ENCODE measurements at regions not wholly inside any gene's neighbourhood (a gene's known extent, or its start where the extent isn't known, plus 50 kb on each side); places are given as distances from the start of the nearest gene placed in this dataset.

DNA sequence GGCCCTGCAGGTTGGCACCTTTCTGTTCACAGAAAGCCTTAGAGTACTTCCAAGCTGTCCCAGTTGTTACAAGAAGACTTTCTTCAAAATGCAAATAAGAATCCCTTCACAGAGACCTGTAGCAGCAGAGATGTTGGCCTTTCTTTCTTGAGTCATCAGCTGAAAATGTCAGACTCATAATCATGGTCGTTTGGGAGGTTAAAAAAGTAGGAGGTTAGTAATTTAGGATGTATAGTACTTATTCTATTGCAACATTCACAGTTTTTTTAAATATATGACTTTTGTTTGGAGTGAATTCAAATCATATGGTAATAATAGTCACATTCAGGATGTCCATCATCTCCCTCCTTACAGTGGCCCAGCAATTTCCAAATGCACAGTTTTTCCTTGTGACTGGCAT lies 223.9 kb upstream of the GLI3 start:
- no peak for DNase-seq (ENCODE audit: low read depth in 3 of 3, low spot score in 2 of 3)

DNA sequence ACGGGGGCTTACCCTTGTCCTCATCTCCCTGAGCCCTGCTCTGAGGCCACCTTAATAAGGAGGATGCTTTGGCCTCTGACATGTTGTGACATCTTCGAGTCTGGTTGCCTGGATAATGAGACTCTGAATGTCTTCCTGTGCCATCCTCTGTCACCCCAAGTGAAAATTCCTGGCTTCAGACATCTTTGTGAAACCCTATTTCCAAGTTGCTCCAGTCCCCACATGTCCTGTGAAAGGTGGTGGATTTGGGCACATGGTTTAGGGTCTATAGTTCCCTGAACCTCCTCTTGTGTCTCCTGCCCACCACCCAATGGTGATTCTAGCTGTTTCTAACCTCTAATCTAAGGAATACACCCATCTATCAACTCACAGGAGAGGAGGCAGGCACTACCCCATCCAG lies 223.1 kb upstream of the GLI3 start:
- no peak for DNase-seq (ENCODE audit: low read depth in 3 of 3, low spot score in 2 of 3)

DNA sequence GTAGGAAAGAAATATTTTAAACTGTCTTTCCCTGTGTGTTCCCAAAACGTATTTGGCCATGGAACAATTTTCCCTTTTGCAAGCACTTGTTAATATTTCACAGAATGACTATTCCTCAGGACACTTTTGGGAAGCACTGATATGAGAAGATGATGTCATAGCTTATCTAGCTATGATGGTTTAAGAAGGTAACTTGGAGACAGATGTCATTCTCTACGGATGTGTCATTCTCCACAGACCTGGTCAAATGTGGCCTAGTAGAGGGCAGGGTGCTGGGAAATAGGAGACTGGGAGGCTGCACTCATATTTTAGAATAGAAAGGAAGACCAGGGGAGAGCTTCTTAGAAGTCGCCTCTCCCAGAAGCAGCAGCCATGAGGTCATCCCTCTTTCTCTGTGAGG lies 220.7 kb upstream of the GLI3 start:
- DNase-seq (ENCODE audit: low read depth in 3 of 3, low spot score in 2 of 3) = no peak

DNA sequence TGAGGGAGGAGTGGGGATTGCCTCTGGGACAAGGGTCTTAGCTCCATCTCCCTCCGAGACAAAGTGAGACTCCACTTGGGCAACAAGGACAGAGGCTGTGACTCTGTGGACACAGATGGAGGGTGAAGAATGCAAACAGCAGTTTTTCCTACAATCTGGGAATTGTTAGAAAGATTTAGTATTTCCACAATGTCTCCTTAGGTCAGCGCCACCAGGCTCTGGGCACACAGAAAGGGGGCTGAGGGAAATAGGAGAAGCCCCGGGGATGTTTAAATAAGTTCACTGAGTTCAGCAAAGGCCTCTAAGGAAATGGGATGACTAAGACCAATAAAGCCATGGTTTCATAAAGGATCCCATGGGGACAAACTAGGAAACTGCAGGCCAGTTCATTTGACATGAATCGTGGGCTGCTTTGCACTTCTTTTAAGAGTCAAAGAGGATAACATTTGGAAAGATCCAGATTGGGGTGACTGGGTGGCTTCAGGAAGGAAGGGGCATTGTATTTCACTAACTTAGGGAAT lies 219.8 kb upstream of the GLI3 start:
- no peak for DNase-seq (ENCODE audit: low read depth in 3 of 3, low spot score in 2 of 3)

DNA sequence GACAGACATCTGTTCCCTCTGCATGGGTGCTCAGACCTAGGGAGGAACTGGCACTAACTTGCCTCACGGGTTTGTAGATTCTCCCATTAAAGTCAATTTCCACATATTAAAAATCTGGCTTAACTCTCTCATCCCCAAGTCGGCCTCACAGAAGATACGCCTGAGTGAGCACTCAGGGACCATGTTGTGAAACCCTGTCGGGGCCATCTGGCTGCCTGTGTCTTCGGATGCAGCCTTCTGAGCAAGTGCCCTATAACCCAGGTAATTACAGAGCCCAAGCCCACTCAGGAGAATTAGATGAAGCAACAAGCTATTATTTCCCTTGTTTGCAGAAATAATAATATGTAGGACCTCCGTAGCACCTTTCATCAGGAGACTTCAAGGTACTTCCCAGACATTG lies 219.3 kb upstream of the GLI3 start:
- no peak for DNase-seq (ENCODE audit: low read depth in 3 of 3, low spot score in 2 of 3)

DNA sequence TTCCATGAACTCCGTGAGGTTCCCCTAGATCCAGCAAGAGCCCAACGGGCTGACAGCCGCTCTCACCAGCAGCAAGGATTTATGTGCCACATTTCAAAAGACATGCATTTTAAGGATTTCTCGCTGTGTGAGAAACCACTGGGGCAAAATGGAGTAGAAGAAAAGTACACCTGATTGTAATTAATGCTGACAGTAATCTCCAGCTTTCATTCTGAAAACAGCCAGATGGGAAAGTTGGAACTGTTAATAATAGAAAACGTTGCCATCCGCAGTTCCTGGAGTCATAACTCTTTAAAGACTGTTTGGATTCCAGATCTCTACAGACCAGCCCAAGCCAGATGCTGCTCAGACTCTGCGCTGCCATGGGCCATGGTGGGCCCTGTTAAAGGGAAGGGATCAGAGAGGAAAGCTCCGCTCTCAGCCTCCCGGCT lies 216.9 kb upstream of the GLI3 start:
- no peak for DNase-seq (ENCODE audit: low read depth in 3 of 3, low spot score in 2 of 3)

DNA sequence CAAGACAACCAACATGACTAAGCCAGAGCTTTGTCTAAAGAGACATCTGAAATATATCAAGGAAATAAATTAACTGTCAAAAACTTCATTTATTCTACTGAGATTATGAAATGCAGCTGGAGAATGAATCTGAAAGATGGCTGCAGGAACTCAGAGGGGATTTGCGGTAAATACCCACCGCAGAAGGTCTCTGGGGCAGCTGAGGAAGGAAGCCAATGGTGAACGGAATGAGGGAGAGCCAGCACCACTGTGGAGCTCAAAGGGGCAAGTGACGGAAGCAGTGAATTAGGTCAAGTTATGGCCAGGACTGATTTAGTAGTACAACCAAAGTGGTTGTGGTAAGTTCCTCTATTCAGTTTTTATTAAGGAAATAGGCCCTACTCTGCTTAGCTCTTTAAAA lies 215.3 kb upstream of the GLI3 start:
- no peak for DNase-seq (ENCODE audit: low read depth in 3 of 3, low spot score in 2 of 3)

DNA sequence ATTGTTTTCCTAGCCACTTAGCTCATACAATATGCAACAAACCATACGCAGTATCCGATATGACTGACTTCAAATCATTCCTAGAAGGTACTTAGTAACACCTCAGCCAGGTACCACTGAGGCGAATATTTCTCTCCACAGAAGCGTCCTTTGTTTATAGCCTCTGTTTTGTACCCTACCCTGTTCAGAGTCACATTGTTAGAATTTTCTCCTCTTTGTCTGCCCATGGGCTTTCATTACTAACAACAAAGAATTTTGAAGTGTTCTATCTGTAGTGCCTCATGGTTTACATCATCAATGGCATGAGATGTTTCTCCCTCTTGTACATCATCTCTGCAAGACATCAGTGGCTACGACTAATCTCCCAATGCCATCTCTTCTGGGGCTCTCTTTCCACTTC lies 212.4 kb upstream of the GLI3 start:
- no peak for DNase-seq (ENCODE audit: low read depth in 3 of 3, low spot score in 2 of 3)

DNA sequence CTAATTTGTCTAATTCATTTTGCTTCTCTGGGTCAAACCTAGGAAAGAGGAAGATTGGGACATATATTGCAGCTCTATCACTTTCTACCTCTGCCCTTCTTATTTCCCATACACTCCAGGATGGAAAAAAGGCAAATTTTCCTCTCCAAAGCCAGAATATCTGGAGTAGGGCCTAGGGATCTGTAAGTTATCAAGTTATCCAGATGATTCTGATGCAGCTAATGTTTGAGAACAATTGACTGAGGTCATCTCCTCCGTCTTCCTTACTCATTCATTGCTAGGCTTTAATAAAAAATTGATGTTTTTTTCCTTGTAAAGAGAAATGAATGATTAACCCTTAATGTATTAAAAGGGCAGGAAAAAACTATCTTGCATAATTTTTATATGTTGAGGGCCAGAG lies 211.9 kb upstream of the GLI3 start:
- no peak for DNase-seq (ENCODE audit: low read depth in 3 of 3, low spot score in 2 of 3)

DNA sequence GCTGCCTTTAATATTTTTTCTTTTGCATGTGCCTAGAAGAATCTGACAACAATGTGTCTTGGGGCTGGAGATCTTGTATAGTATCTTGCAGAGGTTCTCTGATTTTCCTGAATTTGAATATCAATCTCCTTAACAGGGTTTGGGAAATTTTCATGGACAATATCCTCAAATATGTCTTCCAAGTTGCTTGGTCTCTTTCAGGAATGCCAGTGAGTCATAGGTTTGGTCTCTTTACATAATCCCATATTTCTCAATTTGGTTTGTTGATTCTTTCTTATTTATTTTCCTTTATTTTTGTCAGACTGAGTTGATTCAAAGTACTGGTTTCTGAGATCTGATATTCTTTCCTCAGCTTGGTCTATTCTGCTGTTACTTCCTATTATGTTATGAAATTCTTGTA lies 208.7 kb upstream of the GLI3 start:
- no peak for DNase-seq (ENCODE audit: low read depth in 3 of 3, low spot score in 2 of 3)

DNA sequence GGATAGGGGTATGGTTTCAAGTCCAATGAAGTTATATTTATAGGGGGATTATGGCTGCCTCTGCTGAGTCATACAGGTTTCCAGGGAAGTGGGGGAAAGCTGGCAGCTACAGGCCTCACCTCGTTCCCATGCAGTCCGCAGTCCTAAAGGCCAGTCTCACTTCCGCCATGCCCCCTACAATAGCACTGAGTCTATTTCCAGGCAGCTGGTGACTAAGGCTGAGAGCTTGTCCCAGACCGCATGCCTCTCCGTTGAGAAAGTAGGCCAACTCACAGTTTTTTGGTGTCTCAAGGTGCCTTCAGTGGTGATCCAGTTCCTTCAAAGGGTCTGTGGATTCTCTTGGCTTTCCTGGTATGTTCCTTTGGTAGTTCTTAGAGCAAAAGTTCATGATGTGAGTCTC lies 203.9 kb upstream of the GLI3 start:
- DNase-seq (ENCODE audit: low read depth in 3 of 3, low spot score in 2 of 3) = no peak

DNA sequence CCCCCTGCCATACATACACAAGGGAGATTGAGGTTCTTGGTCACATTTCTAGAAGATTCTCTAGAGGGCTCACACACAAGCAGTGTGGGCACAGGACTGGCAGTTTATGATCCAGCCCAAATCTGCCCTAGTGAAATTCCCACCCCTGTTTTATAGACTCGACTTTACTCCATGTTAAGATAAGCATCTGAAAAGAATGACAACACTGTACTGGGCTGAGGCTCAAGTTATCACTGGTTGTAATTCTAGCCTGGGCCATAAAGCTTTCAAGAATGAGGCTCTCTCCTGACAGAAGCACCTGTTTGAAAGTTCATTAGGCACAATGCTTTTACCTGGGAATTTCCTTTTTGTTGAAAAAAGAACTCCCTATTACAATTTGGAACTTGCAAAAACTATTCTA lies 195.6 kb upstream of the GLI3 start:
- DNase-seq (ENCODE audit: low read depth in 3 of 3, low spot score in 2 of 3) = peak in 1 of 3 donors; percentile 43

DNA sequence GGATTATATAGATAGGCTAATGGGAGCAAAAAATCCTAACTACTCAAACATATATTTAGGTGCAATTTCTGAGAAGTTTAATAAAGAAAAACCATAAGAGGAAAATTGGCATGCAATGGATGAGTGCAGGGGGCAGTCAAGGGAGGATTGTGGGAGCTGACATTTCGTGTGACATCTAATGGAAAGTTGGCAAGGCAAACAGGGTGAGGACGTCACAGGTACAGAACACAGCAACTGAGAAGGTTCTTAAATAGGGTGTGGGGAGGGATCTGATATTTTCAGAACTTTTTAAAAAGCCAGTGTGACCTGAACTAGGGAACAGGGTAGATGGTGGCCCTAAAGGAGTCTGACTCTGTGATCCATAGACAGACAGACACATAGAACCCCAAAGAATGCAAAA lies 194.9 kb upstream of the GLI3 start:
- DNase-seq (ENCODE audit: low read depth in 3 of 3, low spot score in 2 of 3) = no peak

DNA sequence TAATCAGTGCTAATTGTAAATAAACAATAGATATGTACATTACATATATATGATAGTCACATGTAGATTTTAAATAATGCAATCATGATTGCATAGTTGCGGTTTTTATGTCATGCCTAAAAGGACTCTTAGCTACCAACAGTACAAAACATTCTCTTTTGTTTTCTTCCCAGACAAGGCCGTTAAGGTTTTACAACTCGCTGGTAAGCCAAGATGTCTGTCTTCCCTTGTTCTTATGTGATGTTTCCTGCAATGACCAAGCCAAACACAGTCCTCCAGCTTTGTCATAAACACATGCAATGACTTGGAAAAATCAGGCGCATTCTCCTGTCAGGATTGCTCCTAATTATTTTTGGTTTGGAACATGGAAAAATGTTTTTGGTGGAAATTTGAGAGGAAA lies 192.3 kb upstream of the GLI3 start:
- DNase-seq (ENCODE audit: low read depth in 3 of 3, low spot score in 2 of 3) = no peak

DNA sequence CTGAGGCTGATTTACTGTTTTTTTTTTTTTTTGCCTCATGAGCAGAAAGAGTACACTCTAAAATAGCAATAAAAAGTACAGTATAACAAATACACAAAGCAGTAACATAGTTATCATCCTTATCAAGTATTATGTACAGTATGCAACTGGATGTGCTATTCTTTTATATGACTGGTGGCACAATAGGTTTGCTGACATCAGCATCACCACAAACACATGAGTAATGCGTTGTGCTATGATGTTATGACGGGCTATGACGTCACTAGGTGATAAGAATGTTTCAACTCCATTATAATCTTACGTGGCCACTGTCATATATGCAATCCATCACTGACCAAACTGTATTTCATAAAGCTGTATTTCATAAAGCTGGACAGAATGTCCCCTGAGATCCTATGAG lies 189.2 kb upstream of the GLI3 start:
- no peak for DNase-seq (ENCODE audit: low read depth in 3 of 3, low spot score in 2 of 3)

DNA sequence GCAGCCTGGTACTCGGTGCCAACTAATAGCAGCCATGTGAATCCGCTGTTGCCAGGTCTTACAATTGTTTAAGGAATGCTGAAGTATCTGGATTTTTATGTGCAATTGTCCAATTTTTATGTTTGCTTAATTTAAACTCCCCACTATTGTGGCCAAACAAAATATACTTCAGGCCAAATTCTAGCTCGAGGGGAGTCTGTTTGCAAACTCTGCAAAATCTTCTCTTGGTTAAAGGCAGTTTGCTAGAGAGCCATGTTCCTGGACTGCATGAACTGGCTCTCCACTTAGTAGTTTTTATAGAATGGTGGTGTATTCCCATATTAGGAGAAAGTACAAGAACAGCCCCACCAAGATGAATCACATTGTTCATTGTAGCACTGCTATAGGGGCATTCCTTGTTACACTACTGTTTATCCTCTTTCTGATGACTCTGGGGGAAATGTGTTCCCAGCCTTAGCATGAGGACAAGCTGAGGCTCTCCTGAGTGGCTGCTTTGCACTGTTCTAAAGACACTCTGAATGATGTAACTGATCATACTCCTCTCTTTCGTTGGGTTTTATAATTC lies 178.0 kb upstream of the GLI3 start:
- peak; percentile 31 to 40 (median 31) for DNase-seq (ENCODE audit: low read depth in 3 of 3, low spot score in 2 of 3)

DNA sequence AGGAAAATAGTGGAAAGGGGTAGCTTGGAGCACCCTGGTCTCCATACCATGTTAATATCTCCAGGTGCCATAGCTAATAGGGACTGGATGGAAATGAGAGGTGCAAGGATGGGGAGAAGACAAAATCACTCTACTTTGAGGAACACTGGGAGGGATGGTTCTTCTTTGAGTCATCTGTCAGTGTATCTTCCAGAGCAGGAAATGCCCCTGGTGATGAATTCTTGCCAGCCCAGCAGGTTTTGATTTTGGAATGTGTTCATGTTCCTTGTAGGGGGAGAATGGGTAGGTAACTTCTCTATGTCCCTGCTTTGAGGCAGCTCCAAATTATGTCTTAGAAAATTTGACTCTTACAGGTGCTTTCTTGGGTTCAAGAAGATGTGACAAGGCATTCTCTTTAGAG lies 177.0 kb upstream of the GLI3 start:
- no peak for DNase-seq (ENCODE audit: low read depth in 3 of 3, low spot score in 2 of 3)

DNA sequence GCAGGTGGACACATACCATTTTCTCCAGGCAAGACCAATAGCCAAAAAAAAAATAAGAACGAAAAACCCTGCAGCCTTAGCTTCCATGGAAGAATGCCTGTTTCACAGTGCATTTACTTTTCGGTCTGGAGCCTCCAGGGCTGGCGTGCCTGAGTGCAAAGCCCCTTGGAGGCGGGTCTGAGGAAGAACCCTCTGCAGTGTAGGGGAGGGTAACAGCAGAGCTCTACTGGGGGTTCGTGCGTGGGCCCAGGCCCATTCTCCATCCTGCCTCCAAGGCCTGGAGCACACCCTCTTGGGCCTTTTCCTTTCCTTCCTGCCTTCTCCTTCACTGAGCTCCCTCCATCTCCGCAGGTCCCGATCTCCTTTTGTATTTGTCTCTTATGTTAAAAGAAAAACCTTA lies 172.3 kb upstream of the GLI3 start:
- no peak for DNase-seq (ENCODE audit: low read depth in 3 of 3, low spot score in 2 of 3)

DNA sequence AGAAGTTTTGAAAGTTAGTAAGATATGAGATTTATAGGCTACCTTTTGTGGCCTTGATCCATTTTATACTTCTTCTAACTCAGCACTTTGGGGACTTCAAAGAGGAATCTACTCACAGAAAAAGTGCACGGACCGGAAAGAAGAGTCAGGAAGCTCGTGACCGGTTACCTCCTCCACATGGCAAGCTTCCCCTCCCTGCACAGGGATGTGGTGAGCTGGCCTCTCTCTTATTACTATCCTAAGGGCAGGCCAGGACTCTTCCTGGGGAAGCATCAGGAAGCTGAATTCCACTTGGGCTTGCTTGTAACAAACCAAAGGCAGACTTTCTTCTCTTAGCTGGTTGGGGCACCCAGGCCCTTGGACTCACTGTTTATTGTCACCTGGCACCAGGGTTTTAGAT lies 170.8 kb upstream of the GLI3 start:
- no peak for DNase-seq (ENCODE audit: low read depth in 3 of 3, low spot score in 2 of 3)

DNA sequence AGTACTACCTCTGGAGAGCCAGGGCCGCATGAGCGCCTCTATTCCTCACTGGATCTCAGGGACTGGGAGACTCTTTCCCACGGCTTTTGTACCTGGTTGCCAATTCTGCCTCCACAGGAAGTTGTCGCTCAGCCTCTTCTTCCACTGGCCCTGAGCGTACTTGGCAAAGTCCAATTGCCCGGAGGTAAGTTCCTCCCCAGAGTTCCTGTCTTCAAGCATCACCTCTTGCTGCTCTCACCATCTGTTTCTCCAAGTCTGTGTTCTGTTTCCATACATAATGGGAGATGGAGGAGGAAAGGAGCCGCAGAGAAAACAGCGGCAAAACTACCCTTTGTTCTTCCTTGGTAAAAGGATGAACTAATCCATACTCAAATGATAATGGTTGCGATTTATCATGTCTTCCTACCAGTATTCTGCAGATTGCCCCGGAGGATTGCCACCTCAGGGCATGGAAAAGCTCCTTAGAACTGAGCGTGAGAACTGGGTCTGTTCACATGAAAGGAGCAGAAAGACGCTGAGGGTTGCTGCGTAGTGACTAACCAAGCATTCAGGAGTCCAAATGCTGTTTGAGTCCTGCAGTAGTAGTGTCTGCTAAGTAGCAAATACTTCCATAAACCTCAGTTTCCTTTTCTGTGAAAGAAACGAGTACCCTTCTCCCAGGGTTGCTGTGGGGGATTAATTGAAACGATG lies 170.2 kb upstream of the GLI3 start:
- DNase-seq (ENCODE audit: low read depth in 3 of 3, low spot score in 2 of 3) = no peak

DNA sequence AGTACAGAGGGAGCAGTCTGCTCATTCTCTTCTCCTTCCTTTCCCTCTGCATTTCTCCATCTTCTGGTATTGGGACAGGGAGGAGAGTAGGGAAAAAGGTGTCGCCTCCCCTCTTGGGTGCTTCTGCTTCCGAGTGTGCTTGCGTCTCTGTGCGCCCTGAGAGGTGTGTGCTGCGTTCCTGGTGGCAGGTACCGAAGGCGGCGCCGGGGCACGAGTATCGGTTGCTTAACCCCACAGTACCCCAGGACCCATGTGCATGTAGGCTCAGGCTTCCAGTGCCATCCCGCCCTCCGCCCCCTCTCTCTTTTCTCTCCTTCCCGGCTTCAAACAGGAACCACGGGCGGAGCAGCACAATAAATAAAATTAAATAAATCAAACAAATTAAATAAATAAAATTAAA lies 169.3 kb upstream of the GLI3 start:
- no peak for DNase-seq (ENCODE audit: low read depth in 3 of 3, low spot score in 2 of 3)

DNA sequence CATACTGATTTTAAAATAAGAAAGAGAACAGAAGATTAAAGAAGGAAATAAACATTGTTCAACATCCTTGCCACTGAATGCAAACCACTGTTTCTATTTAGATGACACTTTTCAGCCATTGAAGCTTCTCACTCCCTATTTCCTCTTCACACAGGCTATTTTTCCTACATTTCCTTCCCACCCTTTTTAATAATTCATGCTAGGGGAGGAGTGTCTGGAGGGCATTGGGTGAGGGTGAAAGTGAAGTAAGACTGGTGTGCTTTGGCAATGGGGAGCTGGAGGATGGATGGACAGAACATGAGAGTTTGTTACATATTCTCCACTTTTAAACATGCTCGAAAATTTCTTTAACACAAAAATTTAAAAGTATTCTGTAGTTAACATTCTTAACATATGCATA lies 168.8 kb upstream of the GLI3 start:
- DNase-seq (ENCODE audit: low read depth in 3 of 3, low spot score in 2 of 3) = no peak

DNA sequence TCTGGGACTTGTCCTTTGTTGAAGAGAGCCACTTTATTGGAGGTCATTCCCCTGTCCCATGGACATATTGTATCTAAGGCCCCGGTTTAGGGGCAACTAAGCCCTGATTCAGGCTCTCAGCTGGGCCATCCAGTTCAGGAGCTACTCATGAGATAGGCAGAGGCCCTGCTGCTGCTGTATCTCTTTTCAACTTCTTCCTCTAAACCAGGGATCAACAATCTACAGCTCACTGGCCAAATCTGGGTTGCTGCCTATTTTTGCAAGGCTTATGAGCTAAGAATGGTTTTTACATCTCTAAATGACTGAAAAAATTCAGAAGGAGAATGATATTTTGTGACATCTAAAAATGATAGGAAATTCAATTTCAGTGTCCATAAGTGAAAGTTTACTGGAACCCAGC lies 166.8 kb upstream of the GLI3 start:
- no peak for DNase-seq (ENCODE audit: low read depth in 3 of 3, low spot score in 2 of 3)

Data from right renal cortex interstitium (tissue), 3 donors.